Kidney (tissue), 13 donors: ENCODE measurements at regions not wholly inside any gene's neighbourhood (a gene's known extent, or its start where the extent isn't known, plus 50 kb on each side); places are given as distances from the start of the nearest gene placed in this dataset.

Experiments
- DNase-seq, 5 donors: peaks; one replicate each; pipeline ENCODE4 v3.0.0-alpha.2; 2013 to 2020
- FAIRE-seq: peaks from 2 replicates; lab custom pipeline; 2012; peaks lifted over from hg19 to GRCh38; lab: Jason Lieb, UNC
- H3K27ac ChIP-seq, 2 donors: one replicate each; pipeline ENCODE4 v1.7.0; 2013; ENCODE audit warnings: low read depth in 2 of 2, low read length in 2 of 2, inconsistent platforms in 1 of 2
- H3K27me3 ChIP-seq: one replicate; pipeline ENCODE4 v1.7.1; 2013; ENCODE audit warnings: low read length, inconsistent platforms; ENCODE audit not compliant: control insufficient read depth, insufficient read depth
- H3K36me3 ChIP-seq, 3 donors: one replicate each; pipeline versions ENCODE4 v1.7.0 to v1.7.1; 2013; ENCODE audit warnings: low read length in 3 of 3, control low read depth in 1 of 3, inconsistent platforms in 1 of 3; ENCODE audit not compliant: insufficient read depth in 3 of 3, control insufficient read depth in 2 of 3
- H3K4me1 ChIP-seq, 3 donors: one replicate each; pipeline versions ENCODE4 v1.7.0 to v1.7.1; 2013; ENCODE audit warnings: low read length in 3 of 3, inconsistent platforms in 1 of 3, low read depth in 1 of 3; ENCODE audit not compliant: control insufficient read depth in 2 of 3, insufficient read depth in 2 of 3
- H3K4me3 ChIP-seq, 3 donors: one replicate each; pipeline versions ENCODE4 v1.7.0 to v1.8.1; 2013; ENCODE audit warnings: low read length in 3 of 3, control low read depth in 1 of 3, inconsistent platforms in 1 of 3
- H3K9ac ChIP-seq, 3 donors: one replicate each; pipeline versions ENCODE4 v1.7.0 to v1.7.1; 2013; ENCODE audit warnings: low read length in 3 of 3, control low read depth in 1 of 3, inconsistent platforms in 1 of 3
- H3K9me3 ChIP-seq, 3 donors: one replicate each; pipeline versions ENCODE4 v1.7.0 to v1.7.1; 2013; ENCODE audit warnings: low read length in 3 of 3, control low read depth in 1 of 3, inconsistent platforms in 1 of 3; ENCODE audit not compliant: control insufficient read depth in 2 of 3, insufficient read depth in 1 of 3
- intact Hi-C: fragments of 100-400 bp; cut with DNase I; formaldehyde crosslinking; loops from one replicate; pipeline ENCODE4 v1.11.1; 2022
- TF ChIP-seq, protein P1 (sequence below): IDR thresholded peaks from 3 replicates; pipeline ENCODE4 v1.5.1; 2012; ENCODE audit warnings: mild to moderate bottlenecking, moderate library complexity, borderline replicate concordance; ENCODE audit not compliant: insufficient read depth; ENCODE audit errors: extremely low read depth
- donor health status: control.
- donor health status: control.
- donor health status: control.
- donor health status: control.
- donor health status: control.
- donor health status: DM: yes; HTN: yes; CAD: no.
- donor health status: Normal renal cell carcinoma (clear cell type).

DNA sequence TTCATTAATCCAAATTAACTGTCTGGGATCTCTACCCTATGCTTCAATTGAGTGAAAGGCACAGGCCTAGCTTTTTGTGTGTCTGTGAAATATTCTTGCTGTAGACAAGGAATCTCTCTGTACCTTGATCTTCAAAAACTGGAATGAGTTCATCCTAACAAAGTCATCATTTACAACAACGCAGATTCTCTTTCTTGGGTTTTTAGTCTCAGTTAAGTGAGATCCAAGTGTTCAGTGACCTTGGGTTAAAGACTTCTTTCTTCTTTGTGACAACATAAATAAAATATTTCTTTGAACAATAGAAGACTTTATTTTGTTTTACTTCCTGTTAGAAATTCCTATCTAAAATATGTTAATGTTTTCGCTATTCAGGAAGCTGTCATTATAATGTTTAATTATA is 192.2 kb upstream of the LMNTD1 start:
- no peak overlapping the region for H3K4me3 ChIP-seq
- FAIRE-seq (no peak), DNase-seq (peak in 1 of 5 donors; percentile 6)
- intact Hi-C loops, result no loop called here
- H3K27ac ChIP-seq, result no peak overlapping the region
- H3K9ac ChIP-seq, result no peak overlapping the region
- H3K4me1 ChIP-seq, result no peaks in the 10 kb centered on the region
- no peaks in the 10 kb centered on the region for H3K36me3 ChIP-seq
- no peaks in the 10 kb centered on the region for H3K27me3 ChIP-seq
- no peaks in the 10 kb centered on the region for H3K9me3 ChIP-seq
- TF ChIP-seq, protein P1, sequence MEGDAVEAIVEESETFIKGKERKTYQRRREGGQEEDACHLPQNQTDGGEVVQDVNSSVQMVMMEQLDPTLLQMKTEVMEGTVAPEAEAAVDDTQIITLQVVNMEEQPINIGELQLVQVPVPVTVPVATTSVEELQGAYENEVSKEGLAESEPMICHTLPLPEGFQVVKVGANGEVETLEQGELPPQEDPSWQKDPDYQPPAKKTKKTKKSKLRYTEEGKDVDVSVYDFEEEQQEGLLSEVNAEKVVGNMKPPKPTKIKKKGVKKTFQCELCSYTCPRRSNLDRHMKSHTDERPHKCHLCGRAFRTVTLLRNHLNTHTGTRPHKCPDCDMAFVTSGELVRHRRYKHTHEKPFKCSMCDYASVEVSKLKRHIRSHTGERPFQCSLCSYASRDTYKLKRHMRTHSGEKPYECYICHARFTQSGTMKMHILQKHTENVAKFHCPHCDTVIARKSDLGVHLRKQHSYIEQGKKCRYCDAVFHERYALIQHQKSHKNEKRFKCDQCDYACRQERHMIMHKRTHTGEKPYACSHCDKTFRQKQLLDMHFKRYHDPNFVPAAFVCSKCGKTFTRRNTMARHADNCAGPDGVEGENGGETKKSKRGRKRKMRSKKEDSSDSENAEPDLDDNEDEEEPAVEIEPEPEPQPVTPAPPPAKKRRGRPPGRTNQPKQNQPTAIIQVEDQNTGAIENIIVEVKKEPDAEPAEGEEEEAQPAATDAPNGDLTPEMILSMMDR, result no peak

DNA sequence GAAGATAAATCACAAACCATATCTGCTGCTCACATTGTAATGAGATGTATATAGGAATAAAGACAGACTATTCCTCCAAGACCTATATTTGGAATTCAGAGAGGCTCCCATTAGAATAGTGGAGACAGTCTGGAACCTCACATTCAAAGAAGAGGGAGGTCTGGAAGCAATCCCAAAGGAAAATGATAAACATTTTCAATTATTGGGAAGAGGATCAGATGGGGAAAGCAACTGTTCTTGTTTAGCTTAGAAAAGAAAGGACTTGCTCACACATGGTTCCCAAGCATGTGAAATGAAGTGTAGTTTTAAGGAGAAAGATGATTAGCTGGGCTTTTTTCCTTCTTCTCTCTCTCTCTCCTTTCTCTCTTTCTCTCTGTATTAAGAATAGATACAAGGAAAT is 193.0 kb upstream of the LMNTD1 start:
- intact Hi-C loops, result no loop called here
- H3K36me3 ChIP-seq, result no peaks in the 10 kb centered on the region
- no peak overlapping the region for H3K27ac ChIP-seq
- no peak for DNase-seq
- TF ChIP-seq, protein P1, result no peak
- no peaks in the 10 kb centered on the region for H3K27me3 ChIP-seq
- H3K4me1 ChIP-seq, result no peaks in the 10 kb centered on the region
- no peak overlapping the region for H3K4me3 ChIP-seq
- no peaks in the 10 kb centered on the region for H3K9me3 ChIP-seq
- H3K9ac ChIP-seq, result no peak overlapping the region
- no peak for FAIRE-seq

DNA sequence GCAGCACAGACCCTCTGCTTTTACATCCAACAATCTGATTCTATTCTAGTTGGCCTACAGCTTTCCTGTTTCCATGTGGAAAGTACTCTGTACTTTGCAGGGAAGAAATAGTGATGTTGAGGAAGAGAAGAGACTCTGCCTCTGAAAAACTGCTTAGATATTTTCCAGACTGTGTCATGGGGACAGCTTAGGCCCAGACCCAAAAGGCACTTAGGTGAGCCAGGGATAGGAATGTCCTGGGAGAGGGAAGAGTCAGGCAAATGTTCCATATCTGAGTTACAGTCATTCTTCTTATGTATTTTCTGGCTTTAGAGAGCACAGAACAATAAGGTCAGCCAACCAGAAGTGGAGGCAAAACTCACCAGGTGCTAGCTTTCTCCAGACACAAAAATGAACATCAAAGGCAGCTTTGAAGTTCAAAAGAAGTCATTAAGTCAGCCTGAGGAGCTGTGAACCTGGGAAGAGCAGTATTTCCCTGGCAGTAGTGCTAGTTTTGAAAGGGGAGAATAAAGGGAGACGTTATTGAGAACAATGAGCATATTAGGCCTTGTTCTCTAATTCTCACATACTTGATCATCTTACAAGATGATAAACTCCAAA is 199.7 kb upstream of the LMNTD1 start:
- TF ChIP-seq, protein P1, result no peak
- no peaks in the 10 kb centered on the region for H3K36me3 ChIP-seq
- no peaks in the 10 kb centered on the region for H3K27me3 ChIP-seq
- no peaks in the 10 kb centered on the region for H3K4me1 ChIP-seq
- FAIRE-seq, result no peak
- no peak overlapping the region for H3K9ac ChIP-seq
- DNase-seq, result no peak
- intact Hi-C loops, result no loop called here
- H3K9me3 ChIP-seq, result no peaks in the 10 kb centered on the region
- H3K27ac ChIP-seq, result no peak overlapping the region
- H3K4me3 ChIP-seq, result no peak overlapping the region
